Liver (tissue), 8 donors: ENCODE measurements at regions not wholly inside any gene's neighbourhood (a gene's known extent, or its start where the extent isn't known, plus 50 kb on each side); places are given as distances from the start of the nearest gene placed in this dataset.

Experiments used
- DNase-seq: peaks from one replicate; pipeline ENCODE4 v3.0.0-alpha.2; 2017; ENCODE audit warnings: low spot score
- H3K27ac ChIP-seq, 2 donors: one replicate each; pipeline ENCODE4 v1.7.0; 2013; ENCODE audit warnings: inconsistent platforms in 2 of 2, low read length in 2 of 2, control low read depth in 1 of 2, low read depth in 1 of 2, mild to moderate bottlenecking in 1 of 2
- H3K27me3 ChIP-seq, 4 donors: one replicate each; pipeline versions ENCODE4 v1.6.1 to v1.7.0; 2013; ENCODE audit warnings: low read length in 3 of 4, inconsistent platforms in 1 of 4, mild to moderate bottlenecking in 1 of 4, moderate library complexity in 1 of 4; ENCODE audit not compliant: control insufficient read depth in 4 of 4, insufficient read depth in 4 of 4
- H3K36me3 ChIP-seq, 4 donors: one replicate each; pipeline versions ENCODE4 v1.6.1 to v1.7.0; 2013; ENCODE audit warnings: low read length in 3 of 4, mild to moderate bottlenecking in 3 of 4, low read depth in 1 of 4, moderate library complexity in 1 of 4; ENCODE audit not compliant: control insufficient read depth in 4 of 4, insufficient read depth in 3 of 4
- H3K4me1 ChIP-seq, 4 donors: one replicate each; pipeline versions ENCODE4 v1.6.1 to v1.7.0; 2013; ENCODE audit warnings: low read length in 3 of 4, mild to moderate bottlenecking in 3 of 4, moderate library complexity in 1 of 4; ENCODE audit not compliant: control insufficient read depth in 4 of 4, insufficient read depth in 4 of 4
- H3K4me3 ChIP-seq, 3 donors: one replicate each; pipeline versions ENCODE4 v1.6.1 to v1.7.0; 2013; ENCODE audit warnings: low read length in 3 of 3, control low read depth in 1 of 3, low read depth in 1 of 3, mild to moderate bottlenecking in 1 of 3
- H3K9ac ChIP-seq, 2 donors: one replicate each; pipeline ENCODE4 v1.7.0; 2013; ENCODE audit warnings: low read length in 2 of 2, mild to moderate bottlenecking in 2 of 2, moderate library complexity in 2 of 2, control low read depth in 1 of 2, low read depth in 1 of 2
- H3K9me3 ChIP-seq, 4 donors: one replicate each; pipeline versions ENCODE4 v1.6.1 to v1.7.0; 2013; ENCODE audit warnings: low read length in 3 of 4; ENCODE audit not compliant: control insufficient read depth in 4 of 4
- EGR1 ChIP-seq, 2 donors: IDR thresholded peaks; 2 replicates each; pipeline ENCODE4 v1.6.1; 2016 to 2018; ENCODE audit warnings: antibody characterized with exemption in 2 of 2, low read depth in 2 of 2
- FOXA1 ChIP-seq: IDR thresholded peaks from 2 replicates; pipeline ENCODE4 v1.6.1; 2016; ENCODE audit warnings: antibody characterized with exemption
- FOXA2 ChIP-seq: IDR thresholded peaks from 2 replicates; pipeline ENCODE4 v1.6.1; 2016; ENCODE audit warnings: antibody characterized with exemption
- GABPA ChIP-seq, 2 donors: IDR thresholded peaks in 1 of 2; conservative IDR thresholded peaks in 1 of 2; 2 replicates each; pipeline ENCODE4 v1.6.1; 2016; ENCODE audit warnings: antibody characterized with exemption in 2 of 2, mild to moderate bottlenecking in 1 of 2, moderate library complexity in 1 of 2
- HNF4A ChIP-seq, 2 donors: conservative IDR thresholded peaks; 2 replicates each; pipeline ENCODE4 v1.6.1; 2016; ENCODE audit warnings: antibody characterized with exemption in 2 of 2, mild to moderate bottlenecking in 2 of 2
- HNF4G ChIP-seq: IDR thresholded peaks from 2 replicates; pipeline ENCODE4 v1.6.1; 2016; ENCODE audit warnings: antibody characterized with exemption
- JUND ChIP-seq, 2 donors: IDR thresholded peaks; 2 replicates each; pipeline ENCODE4 v1.6.1; 2016; ENCODE audit warnings: antibody characterized with exemption in 2 of 2
- NR2F2 ChIP-seq: IDR thresholded peaks from 2 replicates; pipeline ENCODE4 v1.6.1; 2016; ENCODE audit warnings: antibody characterized with exemption
- RAD21 ChIP-seq, 2 donors: IDR thresholded peaks; 2 replicates each; pipeline ENCODE4 v1.6.1; 2016; ENCODE audit warnings: antibody characterized with exemption in 2 of 2, mild to moderate bottlenecking in 2 of 2
- RXRA ChIP-seq, 2 donors: IDR thresholded peaks; 2 replicates each; pipeline ENCODE4 v1.6.1; 2017 to 2018; ENCODE audit warnings: antibody characterized with exemption in 2 of 2, mild to moderate bottlenecking in 1 of 2
- SP1 ChIP-seq: IDR thresholded peaks from 2 replicates; pipeline ENCODE4 v1.6.1; 2018; ENCODE audit warnings: antibody characterized with exemption, mild to moderate bottlenecking
- TAF1 ChIP-seq: conservative IDR thresholded peaks from 2 replicates; pipeline ENCODE4 v1.6.1; 2016; ENCODE audit warnings: antibody characterized with exemption, mild to moderate bottlenecking
- YY1 ChIP-seq: IDR thresholded peaks from 2 replicates; pipeline ENCODE4 v1.6.1; 2016; ENCODE audit warnings: antibody characterized with exemption, mild to moderate bottlenecking
- WGBS: extraction: QIAGEN DNeasy Blood & Tissue Kit; methylation state at CpG from one replicate; pipeline ENCODE4 v1.1.7; 2013; 5-methylcytosine and 5-hydroxymethylcytosine counted together
- TF ChIP-seq, protein P1 (sequence below): IDR thresholded peaks from 2 replicates; pipeline ENCODE4 v1.6.1; 2016; ENCODE audit warnings: antibody characterized with exemption
- TF ChIP-seq, protein P2 (sequence below): IDR thresholded peaks from 2 replicates; pipeline ENCODE4 v1.6.1; 2016; ENCODE audit warnings: antibody characterized with exemption
- TF ChIP-seq, protein P3 (sequence below): fragments of 150-350 bp; IDR thresholded peaks from 2 replicates; pipeline ENCODE4 v1.5.1; 2017; ENCODE audit warnings: improper control_type of control experiment, low read depth, low read length; ENCODE audit not compliant: missing input control
- TF ChIP-seq, protein P4 (sequence below): IDR thresholded peaks from 2 replicates; pipeline ENCODE4 v1.6.1; 2016; ENCODE audit warnings: antibody characterized with exemption
- donor health status: healthy.
- donor health status: healthy.
- donor health status: healthy.
- donor health status: healthy.
- donor health status: healthy.

DNA sequence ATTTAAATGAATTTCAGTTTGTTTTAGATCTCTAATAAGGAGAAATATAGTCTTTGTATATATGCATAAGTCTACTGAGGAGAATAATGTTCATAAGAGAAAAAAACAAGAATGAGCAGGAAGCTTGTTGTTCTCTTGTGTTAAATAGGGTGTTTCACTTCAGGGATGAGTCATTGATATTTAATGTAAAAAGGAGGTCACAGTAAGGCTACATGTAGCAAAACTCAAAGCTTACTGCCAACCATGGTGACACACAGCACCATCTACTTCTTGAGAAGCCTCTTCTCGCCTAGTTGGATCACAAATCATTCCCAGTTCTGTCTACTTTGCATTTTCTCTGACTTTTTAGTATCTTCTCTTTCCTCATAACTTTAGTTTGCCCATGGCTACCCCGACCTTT lies 1466.0 kb upstream of the C9orf72 start:
- WGBS = 51% methylated on average over 2 of the region's 2 CpGs
- TF ChIP-seq YY1 (no peak), RAD21 (IDR thresholded peaks at IDR 0.05) (no peak), GABPA (IDR thresholded peaks at IDR 0.05 in 1 of 2, conservative IDR thresholded peaks at IDR 0.05 in 1 of 2) (no peak), FOXA1 (no peak), RXRA (IDR thresholded peaks at IDR 0.05) (no peak), NR2F2 (no peak), HNF4A (conservative IDR thresholded peaks at IDR 0.05) (no peak), HNF4G (no peak)
- TF ChIP-seq, protein P1, sequence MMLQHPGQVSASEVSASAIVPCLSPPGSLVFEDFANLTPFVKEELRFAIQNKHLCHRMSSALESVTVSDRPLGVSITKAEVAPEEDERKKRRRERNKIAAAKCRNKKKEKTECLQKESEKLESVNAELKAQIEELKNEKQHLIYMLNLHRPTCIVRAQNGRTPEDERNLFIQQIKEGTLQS = no peak

DNA sequence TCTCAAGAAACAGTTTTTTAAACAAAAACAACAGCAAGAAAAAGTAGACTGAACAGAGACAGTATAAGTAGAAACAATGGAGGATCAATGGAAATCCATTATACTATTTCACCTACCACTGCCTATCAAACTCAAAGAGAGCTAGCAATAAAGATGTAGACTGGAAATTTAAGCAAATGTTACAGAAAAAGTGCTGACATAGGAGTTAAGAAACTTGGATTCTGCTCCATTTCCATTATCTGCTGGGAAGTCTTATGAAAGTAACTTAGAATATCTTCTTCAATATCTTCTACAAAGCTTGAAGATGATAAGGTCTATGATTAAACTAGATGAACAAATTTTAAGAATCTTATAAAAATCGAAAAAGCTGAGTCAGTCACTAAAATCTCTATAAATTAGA lies 1469.8 kb upstream of the C9orf72 start:
- H3K9me3 ChIP-seq = no peaks in the 10 kb centered on the region
- no peak overlapping the region for H3K4me3 ChIP-seq
- no peak overlapping the region for H3K27ac ChIP-seq
- TF ChIP-seq, protein P2, sequence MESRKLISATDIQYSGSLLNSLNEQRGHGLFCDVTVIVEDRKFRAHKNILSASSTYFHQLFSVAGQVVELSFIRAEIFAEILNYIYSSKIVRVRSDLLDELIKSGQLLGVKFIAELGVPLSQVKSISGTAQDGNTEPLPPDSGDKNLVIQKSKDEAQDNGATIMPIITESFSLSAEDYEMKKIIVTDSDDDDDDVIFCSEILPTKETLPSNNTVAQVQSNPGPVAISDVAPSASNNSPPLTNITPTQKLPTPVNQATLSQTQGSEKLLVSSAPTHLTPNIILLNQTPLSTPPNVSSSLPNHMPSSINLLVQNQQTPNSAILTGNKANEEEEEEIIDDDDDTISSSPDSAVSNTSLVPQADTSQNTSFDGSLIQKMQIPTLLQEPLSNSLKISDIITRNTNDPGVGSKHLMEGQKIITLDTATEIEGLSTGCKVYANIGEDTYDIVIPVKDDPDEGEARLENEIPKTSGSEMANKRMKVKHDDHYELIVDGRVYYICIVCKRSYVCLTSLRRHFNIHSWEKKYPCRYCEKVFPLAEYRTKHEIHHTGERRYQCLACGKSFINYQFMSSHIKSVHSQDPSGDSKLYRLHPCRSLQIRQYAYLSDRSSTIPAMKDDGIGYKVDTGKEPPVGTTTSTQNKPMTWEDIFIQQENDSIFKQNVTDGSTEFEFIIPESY = no peak
- TF ChIP-seq JUND (IDR thresholded peaks at IDR 0.05) (no peak), RAD21 (IDR thresholded peaks at IDR 0.05) (no peak), YY1 (no peak)
- TF ChIP-seq, protein P3, sequence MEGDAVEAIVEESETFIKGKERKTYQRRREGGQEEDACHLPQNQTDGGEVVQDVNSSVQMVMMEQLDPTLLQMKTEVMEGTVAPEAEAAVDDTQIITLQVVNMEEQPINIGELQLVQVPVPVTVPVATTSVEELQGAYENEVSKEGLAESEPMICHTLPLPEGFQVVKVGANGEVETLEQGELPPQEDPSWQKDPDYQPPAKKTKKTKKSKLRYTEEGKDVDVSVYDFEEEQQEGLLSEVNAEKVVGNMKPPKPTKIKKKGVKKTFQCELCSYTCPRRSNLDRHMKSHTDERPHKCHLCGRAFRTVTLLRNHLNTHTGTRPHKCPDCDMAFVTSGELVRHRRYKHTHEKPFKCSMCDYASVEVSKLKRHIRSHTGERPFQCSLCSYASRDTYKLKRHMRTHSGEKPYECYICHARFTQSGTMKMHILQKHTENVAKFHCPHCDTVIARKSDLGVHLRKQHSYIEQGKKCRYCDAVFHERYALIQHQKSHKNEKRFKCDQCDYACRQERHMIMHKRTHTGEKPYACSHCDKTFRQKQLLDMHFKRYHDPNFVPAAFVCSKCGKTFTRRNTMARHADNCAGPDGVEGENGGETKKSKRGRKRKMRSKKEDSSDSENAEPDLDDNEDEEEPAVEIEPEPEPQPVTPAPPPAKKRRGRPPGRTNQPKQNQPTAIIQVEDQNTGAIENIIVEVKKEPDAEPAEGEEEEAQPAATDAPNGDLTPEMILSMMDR = no peak
- H3K36me3 ChIP-seq = no peaks in the 10 kb centered on the region
- no peaks in the 10 kb centered on the region for H3K4me1 ChIP-seq
- H3K27me3 ChIP-seq = peaks cover 0 to 3% (median 0%) of the 10 kb centered on the region in 4 donors
- WGBS = 47% methylated on average over 1 of the region's 1 CpG
- H3K9ac ChIP-seq = no peak overlapping the region
- no peak for DNase-seq

More for the DNA sequence above, 1466.0 kb upstream of the C9orf72 start:
- no peak for DNase-seq
- Histone ChIP-seq H3K4me3 (no peak overlapping the region), H3K27ac (no peak overlapping the region), H3K36me3 (no peaks in the 10 kb centered on the region), H3K9me3 (no peaks in the 10 kb centered on the region), H3K27me3 (no peaks in the 10 kb centered on the region), H3K4me1 (no peaks in the 10 kb centered on the region), H3K9ac (no peak overlapping the region)

DNA sequence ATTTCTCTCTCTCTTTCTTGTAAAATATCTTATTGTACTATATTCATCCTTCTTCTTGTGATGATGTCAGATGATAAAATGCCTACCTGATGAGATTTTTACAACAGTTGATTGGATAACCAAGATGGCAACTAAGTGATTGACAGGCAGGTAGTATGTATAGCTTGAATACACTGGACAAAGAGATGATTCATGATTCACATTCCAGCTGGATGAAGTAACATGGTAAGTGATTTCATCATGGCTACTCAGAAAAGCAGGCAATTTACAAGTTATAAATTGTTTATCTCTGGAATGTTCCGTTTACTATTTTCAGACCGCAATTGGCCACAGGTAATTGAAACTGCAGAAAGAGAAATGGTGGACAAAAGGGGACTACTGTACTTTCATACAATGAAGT lies 1471.7 kb upstream of the C9orf72 start:
- Histone ChIP-seq H3K9me3 (no peaks in the 10 kb centered on the region), H3K9ac (no peak overlapping the region), H3K27me3 (peaks cover 0 to 3% (median 0%) of the 10 kb centered on the region in 4 donors), H3K36me3 (no peaks in the 10 kb centered on the region), H3K4me3 (no peak overlapping the region), H3K27ac (no peak overlapping the region), H3K4me1 (no peaks in the 10 kb centered on the region)
- no peak for DNase-seq
- WGBS = 91% methylated on average over 2 of the region's 2 CpGs
- TF ChIP-seq, protein P1 = no peak
- TF ChIP-seq FOXA2 = no peak
- TF ChIP-seq, protein P4, sequence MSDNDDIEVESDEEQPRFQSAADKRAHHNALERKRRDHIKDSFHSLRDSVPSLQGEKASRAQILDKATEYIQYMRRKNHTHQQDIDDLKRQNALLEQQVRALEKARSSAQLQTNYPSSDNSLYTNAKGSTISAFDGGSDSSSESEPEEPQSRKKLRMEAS = no peak
- TF ChIP-seq YY1 = no peak
- TF ChIP-seq RXRA (IDR thresholded peaks at IDR 0.05) = no peak
- no peak for TF ChIP-seq TAF1
- TF ChIP-seq, protein P3 = no peak
- TF ChIP-seq HNF4A (conservative IDR thresholded peaks at IDR 0.05) = no peak
- TF ChIP-seq, protein P2 = no peak
- no peak for TF ChIP-seq GABPA (IDR thresholded peaks at IDR 0.05 in 1 of 2, conservative IDR thresholded peaks at IDR 0.05 in 1 of 2)
- TF ChIP-seq JUND (IDR thresholded peaks at IDR 0.05) = no peak
- TF ChIP-seq SP1 = no peak
- TF ChIP-seq EGR1 (IDR thresholded peaks at IDR 0.05; ENCODE audit: low read depth in 2 of 2) = no peak
